ENCODE measurements at regions not wholly inside any gene's neighbourhood (a gene's known extent, or its start where the extent isn't known, plus 50 kb on each side); places are given as distances from the start of the nearest gene placed in this dataset.

- no peaks in the 10 kb centered on the region for H3K27me3 ChIP-seq (replicated peaks; ENCODE audit: insufficient read depth)
- DNase-seq (ENCODE audit: low spot score), result no peak
These were observed 68.3 kb upstream of the CRHR1 start for GRCh38 chr17:45715787-45716186.

DNA sequence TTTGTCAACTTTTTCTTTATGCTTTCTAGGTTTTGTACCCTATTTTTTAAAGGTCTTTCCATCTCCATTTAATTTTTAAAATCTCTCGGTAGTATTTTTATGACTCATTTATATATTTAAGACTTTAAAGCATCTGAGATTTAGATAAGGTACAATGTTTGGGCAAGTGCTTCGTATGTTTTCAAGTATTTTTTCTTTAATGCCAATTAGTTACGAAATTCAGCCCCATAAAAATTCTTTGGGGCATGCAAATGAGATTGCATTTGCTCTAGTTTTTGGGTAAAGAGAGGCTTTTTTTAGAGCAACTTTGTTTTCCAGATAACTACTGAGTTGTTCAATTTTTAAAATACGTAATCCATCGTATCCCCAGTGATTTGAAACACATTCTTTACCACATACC, 65.3 kb upstream of the CRHR1 start:
- H3K36me3 ChIP-seq, result no peaks in the 10 kb centered on the region
- no peaks in the 10 kb centered on the region for H3K27me3 ChIP-seq (replicated peaks; ENCODE audit: insufficient read depth)
- DNase-seq (ENCODE audit: low spot score) (no peak), ATAC-seq (ENCODE audit: insufficient number of reproducible peaks, low FRiP score, low read depth) (no peak)
- no peaks in the 10 kb centered on the region for H3K9me3 ChIP-seq
- H3K27ac ChIP-seq, result no peak overlapping the region
- TF ChIP-seq CTCF (IDR thresholded peaks at IDR 0.05), result no peak
- no peak overlapping the region for H3K4me3 ChIP-seq
- H3K4me1 ChIP-seq (ENCODE audit: control insufficient read depth in 1 of 2, low read depth in 2 of 2), result no peaks in the 10 kb centered on the region

More at GRCh38 chr17:45715787-45716186, 68.3 kb upstream of the CRHR1 start:
- ATAC-seq (ENCODE audit: insufficient number of reproducible peaks, low FRiP score, low read depth), result no peak
- Histone ChIP-seq H3K36me3 (no peaks in the 10 kb centered on the region), H3K4me3 (no peak overlapping the region), H3K27ac (no peak overlapping the region), H3K9me3 (no peaks in the 10 kb centered on the region), H3K4me1 (ENCODE audit: control insufficient read depth in 1 of 2, low read depth in 2 of 2) (no peaks in the 10 kb centered on the region)
- no peak for TF ChIP-seq CTCF (IDR thresholded peaks at IDR 0.05)

GRCh38 chr17:45719335-45720071, 64.6 kb upstream of the CRHR1 start:
- Histone ChIP-seq H3K9me3 (peaks cover 3% of the 10 kb centered on the region), H3K27ac (no peak overlapping the region), H3K36me3 (no peaks in the 10 kb centered on the region), H3K4me1 (ENCODE audit: control insufficient read depth in 1 of 2, low read depth in 2 of 2) (no peaks in the 10 kb centered on the region), H3K27me3 (replicated peaks; ENCODE audit: insufficient read depth) (no peaks in the 10 kb centered on the region), H3K4me3 (no peak overlapping the region)
- DNase-seq (ENCODE audit: low spot score) (no peak), ATAC-seq (ENCODE audit: insufficient number of reproducible peaks, low FRiP score, low read depth) (no peak)
- no peak for TF ChIP-seq CTCF (IDR thresholded peaks at IDR 0.05)

- no peaks in the 10 kb centered on the region for H3K36me3 ChIP-seq
- H3K4me3 ChIP-seq, result no peak overlapping the region
- ATAC-seq (ENCODE audit: insufficient number of reproducible peaks, low FRiP score, low read depth) (no peak), DNase-seq (ENCODE audit: low spot score) (no peak)
- TF ChIP-seq CTCF (IDR thresholded peaks at IDR 0.05), result no peak
- no peaks in the 10 kb centered on the region for H3K27me3 ChIP-seq (replicated peaks; ENCODE audit: insufficient read depth)
- no peaks in the 10 kb centered on the region for H3K4me1 ChIP-seq (ENCODE audit: control insufficient read depth in 1 of 2, low read depth in 2 of 2)
- H3K27ac ChIP-seq, result no peak overlapping the region
- H3K9me3 ChIP-seq, result peaks cover 3% of the 10 kb centered on the region
These were observed 63.7 kb upstream of the CRHR1 start for GRCh38 chr17:45720386-45720785.

DNA sequence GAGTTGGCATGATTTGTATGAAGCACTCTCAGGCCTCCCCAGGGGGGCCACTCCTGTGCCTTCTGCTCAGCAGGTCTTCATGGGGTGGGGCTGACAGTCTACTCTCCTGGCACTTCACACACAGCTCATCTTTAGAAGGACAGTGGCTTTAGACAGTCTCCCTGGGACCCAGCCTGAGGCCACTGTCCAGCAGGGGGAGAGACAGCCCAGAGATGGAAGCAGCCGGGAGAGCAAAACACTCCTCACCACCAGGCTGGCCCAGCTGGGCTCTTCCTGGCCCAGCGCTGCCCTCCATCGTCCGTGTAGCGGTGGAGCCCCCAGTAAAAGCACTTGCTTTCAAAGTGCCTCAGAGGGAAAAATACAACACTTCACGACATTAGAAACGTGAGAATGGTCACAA, 62.0 kb upstream of the CRHR1 start:
- no peak for TF ChIP-seq CTCF (IDR thresholded peaks at IDR 0.05)
- ATAC-seq (ENCODE audit: insufficient number of reproducible peaks, low FRiP score, low read depth), result no peak
- Histone ChIP-seq H3K27me3 (replicated peaks; ENCODE audit: insufficient read depth) (no peaks in the 10 kb centered on the region), H3K36me3 (no peaks in the 10 kb centered on the region), H3K27ac (no peak overlapping the region), H3K9me3 (peaks cover 3% of the 10 kb centered on the region), H3K4me1 (ENCODE audit: control insufficient read depth in 1 of 2, low read depth in 2 of 2) (no peaks in the 10 kb centered on the region), H3K4me3 (no peak overlapping the region)
- DNase-seq (ENCODE audit: low spot score), result no peak
